Testis (tissue), 2 donors: ENCODE measurements at regions not wholly inside any gene's neighbourhood (a gene's known extent, or its start where the extent isn't known, plus 50 kb on each side); places are given as distances from the start of the nearest gene placed in this dataset.

Experiments used
- CTCF ChIP-seq, 3 experiments: fragments of 450-650 bp in 2 of 3; fragments of 200-600 bp in 1 of 3; sonication (generic) in 1 of 3; IDR thresholded peaks; one replicate each; pipeline ENCODE4 v1.5.1; 2016 to 2019; ENCODE audit warnings: antibody characterized with exemption in 3 of 3, mild to moderate bottlenecking in 2 of 3, moderate library complexity in 1 of 3
- POLR2A ChIP-seq: fragments of 450-650 bp; IDR thresholded peaks from one replicate; pipeline ENCODE4 v1.6.1; 2017; ENCODE audit warnings: antibody characterized with exemption, mild to moderate bottlenecking, moderate library complexity

DNA sequence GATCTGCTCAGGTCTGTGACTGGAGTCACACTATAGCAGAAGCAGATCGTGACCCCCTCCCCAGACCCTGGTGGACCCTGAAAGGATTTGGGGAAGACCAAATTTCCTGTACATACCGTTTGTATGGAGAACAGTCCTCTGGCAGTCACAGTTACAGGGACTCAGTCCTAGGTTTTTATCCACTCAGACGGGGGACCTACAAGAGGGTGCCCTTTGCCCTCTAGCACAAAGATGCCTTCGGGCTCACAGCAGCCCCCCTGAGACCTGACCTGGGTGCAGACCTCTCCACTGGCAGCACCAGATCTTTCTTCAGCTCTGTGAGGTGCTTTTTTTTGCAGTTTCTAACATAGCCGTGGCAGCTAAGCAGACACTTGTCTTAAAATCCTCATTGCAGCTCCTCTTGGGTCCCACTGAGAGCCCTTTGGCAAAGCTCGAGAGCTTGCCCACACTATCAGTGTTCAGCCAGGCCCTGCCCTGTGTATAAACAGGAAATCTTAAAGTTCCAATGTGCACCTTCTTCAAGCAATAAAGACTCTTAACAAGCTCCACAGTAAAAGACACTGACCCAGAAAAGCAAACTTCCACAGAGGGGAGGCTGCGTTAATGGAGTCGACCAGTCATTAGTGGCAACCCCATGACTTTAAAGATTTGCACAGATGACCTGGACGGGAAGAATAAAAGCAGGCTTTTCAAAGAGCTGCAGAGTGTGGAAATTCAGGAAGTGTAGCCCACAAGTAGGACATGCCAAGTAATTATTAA is 71.8 kb upstream of the LHFPL2 start:
- no peak for TF ChIP-seq CTCF (IDR thresholded peaks at IDR 0.05)
- no peak for TF ChIP-seq POLR2A
